NB4 (cell line): ENCODE measurements at regions not wholly inside any gene's neighbourhood (a gene's known extent, or its start where the extent isn't known, plus 50 kb on each side); places are given as distances from the start of the nearest gene placed in this dataset.

ENCODE experiments used
- CTCF ChIP-seq: IDR thresholded peaks from one replicate; pipeline ENCODE4 v1.5.1; 2012; ENCODE audit warnings: low read depth, low read length
- POLR2A ChIP-seq: IDR thresholded peaks from 2 replicates; pipeline ENCODE4 v1.6.1; 2011; ENCODE audit warnings: mild to moderate bottlenecking; ENCODE audit not compliant: insufficient read length; ENCODE audit errors: extremely low read depth

GRCh38 chr12:78804262-78804661, 60.3 kb upstream of the SYT1 start:
- no peak for TF ChIP-seq CTCF
- TF ChIP-seq POLR2A = no peak
